NCI-H226 (cell line): ENCODE measurements at regions not wholly inside any gene's neighbourhood (a gene's known extent, or its start where the extent isn't known, plus 50 kb on each side); places are given as distances from the start of the nearest gene placed in this dataset.

ENCODE experiments used
- DNase-seq: peaks from one replicate; pipeline ENCODE4 v3.0.0-alpha.2; 2015

GRCh38 chr6:143621876-143622605 is 55.7 kb upstream of the PHACTR2 start:
- DNase-seq: peak; percentile 45

GRCh38 chr6:143621159-143621873 is 56.4 kb upstream of the PHACTR2 start:
- no peak for DNase-seq

GRCh38 chr6:143620447-143620846 is 57.3 kb upstream of the PHACTR2 start:
- peak; percentile 48 for DNase-seq

- no peak for DNase-seq
Measured at GRCh38 chr6:143619824-143620401, 57.9 kb upstream of the PHACTR2 start.

GRCh38 chr6:143616741-143617140 is 61.0 kb upstream of the PHACTR2 start:
- no peak for DNase-seq

- DNase-seq: no peak
Measured at GRCh38 chr6:143615785-143616184, 62.0 kb upstream of the PHACTR2 start.

- no peak for DNase-seq
Measured at GRCh38 chr6:143614235-143614634, 63.5 kb upstream of the PHACTR2 start.

- no peak for DNase-seq
Measured at GRCh38 chr6:143613749-143614148, 64.0 kb upstream of the PHACTR2 start.

- DNase-seq: no peak
Measured at GRCh38 chr6:143612186-143612585, 65.6 kb upstream of the PHACTR2 start.

GRCh38 chr6:143611580-143611979 is 66.2 kb upstream of the PHACTR2 start:
- no peak for DNase-seq

GRCh38 chr6:143609972-143610371 is 67.8 kb upstream of the PHACTR2 start:
- DNase-seq: no peak

- no peak for DNase-seq
Measured at GRCh38 chr6:143609501-143609900, 68.3 kb upstream of the PHACTR2 start.

GRCh38 chr6:143608906-143609305 is 68.9 kb upstream of the PHACTR2 start:
- DNase-seq: no peak

GRCh38 chr6:143607974-143608373 is 69.8 kb upstream of the PHACTR2 start:
- no peak for DNase-seq

GRCh38 chr6:143607168-143607567 is 70.6 kb upstream of the PHACTR2 start:
- DNase-seq: no peak

GRCh38 chr6:143605906-143606521 is 71.8 kb upstream of the PHACTR2 start:
- no peak for DNase-seq

GRCh38 chr6:143603455-143603854 is 74.3 kb upstream of the PHACTR2 start:
- no peak for DNase-seq

- DNase-seq: no peak
Measured at GRCh38 chr6:143601504-143601903, 76.3 kb upstream of the PHACTR2 start.

GRCh38 chr6:143600821-143601220 is 76.9 kb upstream of the PHACTR2 start:
- DNase-seq: no peak

GRCh38 chr6:143598466-143599080 is 79.2 kb upstream of the PHACTR2 start:
- no peak for DNase-seq

GRCh38 chr6:143596866-143597265 is 80.9 kb upstream of the PHACTR2 start:
- DNase-seq: no peak

- no peak for DNase-seq
Measured at GRCh38 chr6:143595251-143596036, 82.3 kb upstream of the PHACTR2 start.
